Breast epithelium (tissue), 3 donors: ENCODE measurements at regions not wholly inside any gene's neighbourhood (a gene's known extent, or its start where the extent isn't known, plus 50 kb on each side); places are given as distances from the start of the nearest gene placed in this dataset.

Experiments
- POLR2A ChIP-seq: fragments of 450-650 bp; IDR thresholded peaks from one replicate; pipeline ENCODE4 v1.6.1; 2016; ENCODE audit warnings: antibody characterized with exemption, mild to moderate bottlenecking, moderate library complexity
- TF ChIP-seq, protein P1 (sequence below), 3 donors: fragments of 450-650 bp; IDR thresholded peaks; one replicate each; pipeline ENCODE4 v1.5.1; 2016 to 2017; ENCODE audit warnings: antibody characterized with exemption in 3 of 3, mild to moderate bottlenecking in 3 of 3, moderate library complexity in 3 of 3

DNA sequence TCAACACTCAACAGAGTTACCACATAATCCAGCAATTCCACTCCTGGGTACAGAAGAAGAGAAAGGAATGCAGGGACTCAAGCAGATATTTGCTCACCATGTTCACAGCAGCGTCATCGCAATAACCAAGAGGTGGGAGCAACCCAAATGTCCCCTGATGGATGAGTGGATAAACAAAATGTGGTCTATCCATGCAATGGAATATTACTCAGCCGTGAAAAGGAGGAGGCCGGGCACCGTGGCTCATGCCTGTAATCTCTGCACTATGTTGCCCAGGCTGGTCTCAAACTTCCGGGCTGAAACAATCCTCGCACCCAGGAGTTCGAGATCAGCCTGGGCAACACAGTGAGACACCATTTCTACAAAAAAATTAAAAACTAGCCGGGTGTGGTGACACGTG lies 131.7 kb downstream of the CTTN start:
- no peak for TF ChIP-seq POLR2A
- TF ChIP-seq, protein P1, sequence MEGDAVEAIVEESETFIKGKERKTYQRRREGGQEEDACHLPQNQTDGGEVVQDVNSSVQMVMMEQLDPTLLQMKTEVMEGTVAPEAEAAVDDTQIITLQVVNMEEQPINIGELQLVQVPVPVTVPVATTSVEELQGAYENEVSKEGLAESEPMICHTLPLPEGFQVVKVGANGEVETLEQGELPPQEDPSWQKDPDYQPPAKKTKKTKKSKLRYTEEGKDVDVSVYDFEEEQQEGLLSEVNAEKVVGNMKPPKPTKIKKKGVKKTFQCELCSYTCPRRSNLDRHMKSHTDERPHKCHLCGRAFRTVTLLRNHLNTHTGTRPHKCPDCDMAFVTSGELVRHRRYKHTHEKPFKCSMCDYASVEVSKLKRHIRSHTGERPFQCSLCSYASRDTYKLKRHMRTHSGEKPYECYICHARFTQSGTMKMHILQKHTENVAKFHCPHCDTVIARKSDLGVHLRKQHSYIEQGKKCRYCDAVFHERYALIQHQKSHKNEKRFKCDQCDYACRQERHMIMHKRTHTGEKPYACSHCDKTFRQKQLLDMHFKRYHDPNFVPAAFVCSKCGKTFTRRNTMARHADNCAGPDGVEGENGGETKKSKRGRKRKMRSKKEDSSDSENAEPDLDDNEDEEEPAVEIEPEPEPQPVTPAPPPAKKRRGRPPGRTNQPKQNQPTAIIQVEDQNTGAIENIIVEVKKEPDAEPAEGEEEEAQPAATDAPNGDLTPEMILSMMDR (IDR thresholded peaks at IDR 0.05): no peak
